ENCODE measurements at regions not wholly inside any gene's neighbourhood (a gene's known extent, or its start where the extent isn't known, plus 50 kb on each side); places are given as distances from the start of the nearest gene placed in this dataset.
A peak's percentile ranks its signal among the peaks of the same experiment; 100 is the strongest.

- peak in 4 of 58 donors; percentile 7 to 43 (median 8) for DNase-seq
Observed at GRCh38 chr7:41010418-41010817, 692.5 kb downstream of the INHBA start.

- no peak for DNase-seq
Observed at GRCh38 chr7:41007811-41008210, 695.1 kb downstream of the INHBA start.

- peak in 1 of 58 donors; percentile 17 for DNase-seq
Observed at GRCh38 chr7:41007351-41007751, 695.5 kb downstream of the INHBA start.

- no peak for DNase-seq
Observed at GRCh38 chr7:41006306-41006995, 696.4 kb downstream of the INHBA start.

GRCh38 chr7:41005374-41005901, 697.5 kb downstream of the INHBA start:
- no peak for DNase-seq

GRCh38 chr7:41003977-41004376, 698.9 kb downstream of the INHBA start:
- no peak for DNase-seq

GRCh38 chr7:41003611-41003940, 699.3 kb downstream of the INHBA start:
- no peak for DNase-seq

- peak in 7 of 58 donors; percentile 3 to 23 (median 16) for DNase-seq
Observed at GRCh38 chr7:41002741-41003610, 699.9 kb downstream of the INHBA start.

GRCh38 chr7:41000042-41000441, 702.8 kb downstream of the INHBA start:
- no peak for DNase-seq

GRCh38 chr7:40996233-40996677, 706.6 kb downstream of the INHBA start:
- no peak for DNase-seq

- no peak for DNase-seq
Observed at GRCh38 chr7:40990841-40991240, 712.0 kb downstream of the INHBA start.

GRCh38 chr7:40987571-40987970, 715.3 kb downstream of the INHBA start:
- DNase-seq = no peak

GRCh38 chr7:40986351-40986873, 716.5 kb downstream of the INHBA start:
- no peak for DNase-seq

- DNase-seq = no peak
Observed at GRCh38 chr7:40983111-40983510, 719.8 kb downstream of the INHBA start.

GRCh38 chr7:40979296-40979695, 723.6 kb downstream of the INHBA start:
- no peak for DNase-seq

- no peak for DNase-seq
Observed at GRCh38 chr7:40978047-40978446, 724.8 kb downstream of the INHBA start.

- no peak for DNase-seq
Observed at GRCh38 chr7:40977533-40977932, 725.4 kb downstream of the INHBA start.

GRCh38 chr7:40972426-40972825, 730.5 kb downstream of the INHBA start:
- no peak for DNase-seq

GRCh38 chr7:40969641-40970040, 733.2 kb downstream of the INHBA start:
- DNase-seq = no peak

- no peak for DNase-seq
Observed at GRCh38 chr7:40966693-40967092, 736.2 kb downstream of the INHBA start.

- DNase-seq = no peak
Observed at GRCh38 chr7:40965774-40966173, 737.1 kb downstream of the INHBA start.

- no peak for DNase-seq
Observed at GRCh38 chr7:40965016-40965415, 737.9 kb downstream of the INHBA start.
